ENCODE measurements at regions not wholly inside any gene's neighbourhood (a gene's known extent, or its start where the extent isn't known, plus 50 kb on each side); places are given as distances from the start of the nearest gene placed in this dataset.
A peak's percentile ranks its signal among the peaks of the same experiment; 100 is the strongest.

DNA sequence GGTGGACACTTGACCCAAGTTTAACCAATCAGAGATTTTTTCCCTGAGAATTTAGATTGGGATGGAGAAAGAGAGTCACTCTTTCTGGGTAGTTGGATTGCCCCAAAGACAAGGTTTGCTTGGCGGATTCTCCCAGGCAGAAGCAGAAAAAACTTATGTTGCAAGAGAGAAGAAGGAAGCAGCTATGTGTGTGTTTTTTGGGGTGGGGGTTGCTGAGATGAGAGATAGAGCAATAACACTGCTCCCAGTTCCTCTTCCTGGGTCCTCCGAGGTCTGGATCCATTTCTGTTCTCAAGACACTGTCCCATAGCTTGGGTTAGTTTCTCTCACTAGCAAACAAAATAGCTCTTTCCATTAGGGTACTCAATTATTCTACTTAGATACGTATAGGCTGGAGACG lies 222.1 kb downstream of the STIM2 start:
- Histone ChIP-seq H3K9me3 (ENCODE audit: control insufficient read depth, insufficient read depth, low read depth, low read length) (no peaks in the 10 kb centered on the region), H3K4me1 (ENCODE audit: control insufficient read depth, insufficient read depth, low read length) (no peaks in the 10 kb centered on the region), H3K4me3 (ENCODE audit: low read depth in 2 of 2, low read length in 2 of 2) (no peak overlapping the region), H3K27me3 (ENCODE audit: control insufficient read depth, insufficient read depth, low read length) (peaks cover 7% of the 10 kb centered on the region), H3K27ac (ENCODE audit: low read length) (no peak overlapping the region), H3K36me3 (ENCODE audit: control insufficient read depth, insufficient read depth, low read length) (no peaks in the 10 kb centered on the region)
- intact Hi-C loops (cut with micrococcal nuclease; ENCODE audit: unreplicated experiment) (no loop called here), in situ Hi-C loops (cut with HindIII; ENCODE audit: low pct_unique_long_range_greater_than_20kb, low sequenced_read_pairs) (no loop called here)
- CTCF ChIA-PET: no interaction called here
- no peak for DNase-seq (ENCODE audit: low read depth, low spot score)
- no TSS peak for BruUV-seq (replicated peaks)
- ATAC-seq: no peak
- TF ChIP-seq CTCF (IDR thresholded peaks at IDR 0.05) (no peak), POLR2AphosphoS5 (IDR thresholded peaks at IDR 0.05; ENCODE audit: low read depth, low read length) (no peak), TCF7L2 (IDR thresholded peaks at IDR 0.05; ENCODE audit: low read depth, low read length) (no peak), SIN3A (IDR thresholded peaks at IDR 0.05; ENCODE audit: borderline replicate concordance, insufficient read depth, low read depth, low read length) (no peak)
- TF ChIP-seq, protein P1, sequence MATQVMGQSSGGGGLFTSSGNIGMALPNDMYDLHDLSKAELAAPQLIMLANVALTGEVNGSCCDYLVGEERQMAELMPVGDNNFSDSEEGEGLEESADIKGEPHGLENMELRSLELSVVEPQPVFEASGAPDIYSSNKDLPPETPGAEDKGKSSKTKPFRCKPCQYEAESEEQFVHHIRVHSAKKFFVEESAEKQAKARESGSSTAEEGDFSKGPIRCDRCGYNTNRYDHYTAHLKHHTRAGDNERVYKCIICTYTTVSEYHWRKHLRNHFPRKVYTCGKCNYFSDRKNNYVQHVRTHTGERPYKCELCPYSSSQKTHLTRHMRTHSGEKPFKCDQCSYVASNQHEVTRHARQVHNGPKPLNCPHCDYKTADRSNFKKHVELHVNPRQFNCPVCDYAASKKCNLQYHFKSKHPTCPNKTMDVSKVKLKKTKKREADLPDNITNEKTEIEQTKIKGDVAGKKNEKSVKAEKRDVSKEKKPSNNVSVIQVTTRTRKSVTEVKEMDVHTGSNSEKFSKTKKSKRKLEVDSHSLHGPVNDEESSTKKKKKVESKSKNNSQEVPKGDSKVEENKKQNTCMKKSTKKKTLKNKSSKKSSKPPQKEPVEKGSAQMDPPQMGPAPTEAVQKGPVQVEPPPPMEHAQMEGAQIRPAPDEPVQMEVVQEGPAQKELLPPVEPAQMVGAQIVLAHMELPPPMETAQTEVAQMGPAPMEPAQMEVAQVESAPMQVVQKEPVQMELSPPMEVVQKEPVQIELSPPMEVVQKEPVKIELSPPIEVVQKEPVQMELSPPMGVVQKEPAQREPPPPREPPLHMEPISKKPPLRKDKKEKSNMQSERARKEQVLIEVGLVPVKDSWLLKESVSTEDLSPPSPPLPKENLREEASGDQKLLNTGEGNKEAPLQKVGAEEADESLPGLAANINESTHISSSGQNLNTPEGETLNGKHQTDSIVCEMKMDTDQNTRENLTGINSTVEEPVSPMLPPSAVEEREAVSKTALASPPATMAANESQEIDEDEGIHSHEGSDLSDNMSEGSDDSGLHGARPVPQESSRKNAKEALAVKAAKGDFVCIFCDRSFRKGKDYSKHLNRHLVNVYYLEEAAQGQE (IDR thresholded peaks at IDR 0.05; ENCODE audit: insufficient read depth in 1 of 2, low read depth in 2 of 2, low read length in 1 of 2): no peak
- POLR2A ChIA-PET: no interaction called here

DNA sequence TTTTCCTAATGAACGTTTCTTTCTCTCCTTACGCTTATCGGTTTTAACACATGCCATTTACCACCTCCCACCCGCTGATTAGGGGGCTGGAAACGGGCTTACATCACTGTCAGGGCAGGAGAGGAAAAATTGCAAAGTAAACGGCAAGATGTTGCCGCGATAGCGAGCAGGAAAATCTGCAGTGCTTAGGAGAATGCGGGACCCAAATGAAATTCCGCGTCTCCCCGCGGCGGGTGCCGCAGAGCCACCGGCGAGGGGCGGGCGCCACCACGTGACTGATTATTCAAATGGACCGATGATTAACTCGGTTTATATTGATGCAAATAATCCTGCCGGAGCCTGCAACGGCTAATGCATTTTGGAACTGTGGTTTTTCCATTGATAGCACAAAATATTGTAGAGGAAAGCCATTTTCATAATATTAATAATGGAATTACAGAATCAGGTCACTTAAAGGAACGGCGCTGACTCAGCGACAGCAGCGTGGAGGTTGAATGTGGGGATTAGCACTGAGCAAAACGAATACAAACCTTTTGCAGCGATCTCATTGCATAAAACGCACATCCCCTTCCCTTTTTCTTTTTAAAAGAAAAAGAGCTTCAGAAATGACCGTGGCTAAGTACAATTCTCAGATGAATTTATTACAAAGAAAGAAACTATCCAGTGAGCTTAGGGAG lies 224.2 kb downstream of the STIM2 start:
- CTCF ChIA-PET: no interaction called here

More for the DNA sequence above, 224.2 kb downstream of the STIM2 start:
- H3K36me3 ChIP-seq (ENCODE audit: control insufficient read depth, insufficient read depth, low read length): no peaks in the 10 kb centered on the region
- H3K4me3 ChIP-seq (ENCODE audit: low read depth in 2 of 2, low read length in 2 of 2): peak overlapping the region in 1 of 2 experiments; percentile 15; a peak in 1 of 4 replicates
- ATAC-seq (no peak), DNase-seq (ENCODE audit: low read depth, low spot score) (no peak)
- no peak overlapping the region for H3K27ac ChIP-seq (ENCODE audit: low read length)
- no peak for TF ChIP-seq SIN3A (IDR thresholded peaks at IDR 0.05; ENCODE audit: borderline replicate concordance, insufficient read depth, low read depth, low read length)
- TF ChIP-seq TCF7L2 (IDR thresholded peaks at IDR 0.05; ENCODE audit: low read depth, low read length): no peak
- TF ChIP-seq POLR2AphosphoS5 (IDR thresholded peaks at IDR 0.05; ENCODE audit: low read depth, low read length): no peak
- TF ChIP-seq, protein P1 (IDR thresholded peaks at IDR 0.05; ENCODE audit: insufficient read depth in 1 of 2, low read depth in 2 of 2, low read length in 1 of 2): no peak
- no peak for TF ChIP-seq CTCF (IDR thresholded peaks at IDR 0.05)
- in situ Hi-C loops (cut with HindIII; ENCODE audit: low pct_unique_long_range_greater_than_20kb, low sequenced_read_pairs) (no loop called here), intact Hi-C loops (cut with micrococcal nuclease; ENCODE audit: unreplicated experiment) (no loop called here)
- no peaks in the 10 kb centered on the region for H3K4me1 ChIP-seq (ENCODE audit: control insufficient read depth, insufficient read depth, low read length)
- BruUV-seq (replicated peaks): no TSS peak
- H3K9me3 ChIP-seq (ENCODE audit: control insufficient read depth, insufficient read depth, low read depth, low read length): no peaks in the 10 kb centered on the region
- POLR2A ChIA-PET: no interaction called here
- peaks cover 7% of the 10 kb centered on the region for H3K27me3 ChIP-seq (ENCODE audit: control insufficient read depth, insufficient read depth, low read length)

All from Panc1 (cell line).